ENCODE measurements at regions not wholly inside any gene's neighbourhood (a gene's known extent, or its start where the extent isn't known, plus 50 kb on each side); places are given as distances from the start of the nearest gene placed in this dataset.

DNA sequence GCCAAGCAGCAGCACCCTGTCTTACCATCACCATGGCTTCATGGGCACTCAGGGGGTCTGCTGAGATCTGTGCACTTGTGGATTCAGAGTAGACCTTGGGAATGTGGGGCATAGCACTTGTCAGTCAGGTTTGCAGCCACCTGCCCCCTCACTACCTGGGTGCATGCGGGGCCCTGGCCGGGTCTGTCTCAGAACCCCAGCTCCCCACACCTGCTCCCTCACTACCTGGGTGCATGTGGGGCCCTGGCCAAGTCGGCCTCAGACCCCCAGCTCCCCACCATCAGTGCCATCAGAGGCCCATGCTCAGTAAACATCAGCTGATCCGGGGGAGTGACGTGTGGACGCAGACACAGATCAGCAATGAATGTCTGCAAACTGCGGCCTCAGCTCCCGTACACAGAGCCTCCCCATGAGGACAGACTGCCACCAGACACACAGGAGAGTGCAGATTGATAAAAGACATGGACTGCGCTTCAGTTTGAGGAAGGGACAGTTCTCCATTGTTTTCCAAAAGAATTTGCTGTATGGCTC lies 205.1 kb downstream of the GLI2 start:
- Histone ChIP-seq H3K4me3 (replicated peaks; ENCODE audit: low read depth, low read length) (no peak overlapping the region), H3K36me3 (ENCODE audit: control insufficient read depth, insufficient read depth, low read length) (no peaks in the 10 kb centered on the region), H3K27me3 (replicated peaks; ENCODE audit: control insufficient read depth, insufficient read depth, low read length) (no peaks in the 10 kb centered on the region; the same call in 1 of the 2 replicates)
- TF ChIP-seq, protein P1, sequence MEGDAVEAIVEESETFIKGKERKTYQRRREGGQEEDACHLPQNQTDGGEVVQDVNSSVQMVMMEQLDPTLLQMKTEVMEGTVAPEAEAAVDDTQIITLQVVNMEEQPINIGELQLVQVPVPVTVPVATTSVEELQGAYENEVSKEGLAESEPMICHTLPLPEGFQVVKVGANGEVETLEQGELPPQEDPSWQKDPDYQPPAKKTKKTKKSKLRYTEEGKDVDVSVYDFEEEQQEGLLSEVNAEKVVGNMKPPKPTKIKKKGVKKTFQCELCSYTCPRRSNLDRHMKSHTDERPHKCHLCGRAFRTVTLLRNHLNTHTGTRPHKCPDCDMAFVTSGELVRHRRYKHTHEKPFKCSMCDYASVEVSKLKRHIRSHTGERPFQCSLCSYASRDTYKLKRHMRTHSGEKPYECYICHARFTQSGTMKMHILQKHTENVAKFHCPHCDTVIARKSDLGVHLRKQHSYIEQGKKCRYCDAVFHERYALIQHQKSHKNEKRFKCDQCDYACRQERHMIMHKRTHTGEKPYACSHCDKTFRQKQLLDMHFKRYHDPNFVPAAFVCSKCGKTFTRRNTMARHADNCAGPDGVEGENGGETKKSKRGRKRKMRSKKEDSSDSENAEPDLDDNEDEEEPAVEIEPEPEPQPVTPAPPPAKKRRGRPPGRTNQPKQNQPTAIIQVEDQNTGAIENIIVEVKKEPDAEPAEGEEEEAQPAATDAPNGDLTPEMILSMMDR (IDR thresholded peaks at IDR 0.05; ENCODE audit: insufficient read depth, low read length, poor library complexity, severe bottlenecking) = no peak
- no peak for DNase-seq (ENCODE audit: extremely low read depth, insufficient read length)

DNA sequence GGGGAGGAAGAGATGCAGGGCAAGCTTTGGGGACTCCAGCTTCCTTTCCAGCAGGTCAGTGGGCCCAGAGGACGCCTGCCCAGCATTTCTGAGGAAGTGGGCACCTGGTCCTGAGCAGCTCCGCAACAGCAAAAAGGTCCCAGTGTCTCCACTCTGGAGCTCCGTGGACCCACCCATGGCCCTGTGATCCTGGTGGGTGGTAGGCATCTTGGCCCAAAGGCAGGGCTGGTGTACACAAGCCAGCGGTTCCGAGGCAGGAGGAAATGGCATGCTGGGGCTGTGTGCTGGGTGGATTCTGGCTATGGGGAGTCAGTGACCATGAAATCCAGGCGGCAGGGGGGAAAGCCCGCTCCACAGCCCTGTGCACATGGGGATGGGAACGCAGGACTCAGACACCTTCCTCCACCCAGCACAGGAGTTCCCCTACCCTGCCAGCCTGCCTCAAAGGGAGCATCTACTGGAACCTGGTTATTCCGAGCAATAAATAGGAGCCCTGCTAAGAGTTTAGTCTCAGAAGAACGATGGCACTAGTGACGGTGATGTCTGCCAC lies 206.0 kb downstream of the GLI2 start:
- TF ChIP-seq, protein P1 (IDR thresholded peaks at IDR 0.05; ENCODE audit: insufficient read depth, low read length, poor library complexity, severe bottlenecking) = no peak

DNA sequence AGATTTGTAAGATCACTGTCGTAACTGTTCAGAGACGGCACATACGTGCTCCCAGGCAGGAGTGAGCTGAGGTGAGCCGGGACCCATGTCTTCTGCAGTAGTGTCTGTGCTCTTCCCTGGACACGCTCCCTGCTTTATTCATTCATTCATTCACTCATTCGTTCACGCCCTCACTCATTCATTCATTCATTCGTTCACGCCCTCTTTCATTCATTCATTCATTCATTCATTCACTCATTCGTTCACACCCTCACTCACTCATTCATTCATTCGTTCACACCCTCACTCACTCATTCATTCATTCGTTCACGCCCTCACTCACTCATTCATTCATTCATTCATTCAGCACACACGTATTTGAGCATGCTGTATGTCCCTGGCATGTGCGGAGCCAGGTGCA lies 207.0 kb downstream of the GLI2 start:
- TF ChIP-seq, protein P1 (IDR thresholded peaks at IDR 0.05; ENCODE audit: insufficient read depth, low read length, poor library complexity, severe bottlenecking) = no peak
- no peak for DNase-seq (ENCODE audit: extremely low read depth, insufficient read length)
- H3K36me3 ChIP-seq (ENCODE audit: control insufficient read depth, insufficient read depth, low read length) = no peaks in the 10 kb centered on the region

More for the DNA sequence above, 206.0 kb downstream of the GLI2 start:
- Histone ChIP-seq H3K36me3 (ENCODE audit: control insufficient read depth, insufficient read depth, low read length) (no peaks in the 10 kb centered on the region), H3K4me3 (replicated peaks; ENCODE audit: low read depth, low read length) (no peak overlapping the region), H3K27me3 (replicated peaks; ENCODE audit: control insufficient read depth, insufficient read depth, low read length) (no peaks in the 10 kb centered on the region; the same call in 1 of the 2 replicates)
- no peak for DNase-seq (ENCODE audit: extremely low read depth, insufficient read length)

DNA sequence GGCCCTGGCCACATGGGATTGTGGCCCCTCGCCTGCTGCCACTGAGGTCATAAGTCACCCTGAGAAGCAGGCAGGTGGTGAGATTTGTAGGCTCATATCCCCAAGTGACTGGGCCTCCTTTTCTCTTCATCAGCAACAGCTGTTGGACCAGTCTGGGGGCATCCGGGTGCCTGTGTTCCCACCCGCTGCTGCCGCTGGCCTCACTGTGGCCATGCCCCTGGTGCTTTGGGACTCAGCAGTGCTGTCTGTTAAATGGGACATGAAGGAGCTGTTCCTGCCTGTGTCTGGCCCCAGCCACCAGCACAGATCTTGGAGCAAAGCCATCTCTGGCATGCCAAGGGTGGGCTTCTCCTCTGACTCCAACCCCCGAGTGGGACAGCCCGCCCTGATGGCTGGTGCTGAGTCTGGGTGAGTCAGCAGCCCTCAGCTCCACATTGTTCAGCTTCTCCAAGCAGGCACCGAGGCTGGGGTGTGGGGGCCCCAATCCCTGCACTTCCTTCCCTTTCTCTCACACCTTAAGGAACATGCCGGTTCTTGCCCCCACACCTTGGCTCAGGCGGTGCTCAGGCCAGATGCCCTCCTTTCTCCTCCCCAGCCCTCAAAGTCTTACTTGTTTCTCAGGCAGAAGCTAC lies 207.9 kb downstream of the GLI2 start:
- no peak for DNase-seq (ENCODE audit: extremely low read depth, insufficient read length)
- Histone ChIP-seq H3K27me3 (replicated peaks; ENCODE audit: control insufficient read depth, insufficient read depth, low read length) (no peaks in the 10 kb centered on the region; the same call in 1 of the 2 replicates), H3K36me3 (ENCODE audit: control insufficient read depth, insufficient read depth, low read length) (no peaks in the 10 kb centered on the region), H3K4me3 (replicated peaks; ENCODE audit: low read depth, low read length) (no peak overlapping the region)
- TF ChIP-seq, protein P1 (IDR thresholded peaks at IDR 0.05; ENCODE audit: insufficient read depth, low read length, poor library complexity, severe bottlenecking) = no peak

More for the DNA sequence above, 207.0 kb downstream of the GLI2 start:
- Histone ChIP-seq H3K27me3 (replicated peaks; ENCODE audit: control insufficient read depth, insufficient read depth, low read length) (no peaks in the 10 kb centered on the region; the same call in none of the 2 replicates), H3K4me3 (replicated peaks; ENCODE audit: low read depth, low read length) (no peak overlapping the region)

DNA sequence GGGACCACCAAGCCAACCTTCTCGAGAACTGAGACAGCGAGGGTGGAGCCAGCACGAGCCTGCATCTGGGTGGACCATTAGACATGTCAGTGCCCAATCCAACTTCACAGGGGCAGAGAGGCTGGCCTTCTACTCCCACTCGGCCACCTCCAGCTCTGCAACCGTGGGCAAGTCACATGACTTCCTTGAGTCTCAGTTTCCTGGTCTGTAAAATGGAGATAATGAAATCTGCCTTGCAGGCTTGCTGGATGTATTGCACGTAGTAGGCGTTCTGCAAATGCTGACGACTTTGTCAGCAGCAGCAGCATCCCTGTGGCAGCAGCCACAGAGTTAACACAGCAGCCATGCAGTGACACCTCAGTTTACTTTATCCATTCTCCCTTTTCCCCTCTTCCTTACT lies 208.9 kb downstream of the GLI2 start:
- H3K4me3 ChIP-seq (replicated peaks; ENCODE audit: low read depth, low read length) = no peak overlapping the region
- H3K27me3 ChIP-seq (replicated peaks; ENCODE audit: control insufficient read depth, insufficient read depth, low read length) = no peaks in the 10 kb centered on the region; the same call in 1 of the 2 replicates
- TF ChIP-seq, protein P1 (IDR thresholded peaks at IDR 0.05; ENCODE audit: insufficient read depth, low read length, poor library complexity, severe bottlenecking) = no peak
- no peak for DNase-seq (ENCODE audit: extremely low read depth, insufficient read length)
- H3K36me3 ChIP-seq (ENCODE audit: control insufficient read depth, insufficient read depth, low read length) = no peaks in the 10 kb centered on the region

Data from GM06990 (cell line).